C1 segment of cervical spinal cord (tissue), 14 donors: ENCODE measurements at regions not wholly inside any gene's neighbourhood (a gene's known extent, or its start where the extent isn't known, plus 50 kb on each side); places are given as distances from the start of the nearest gene placed in this dataset.

Experiments used
- DNase-seq, 14 donors: peaks; one replicate each; lab custom pipeline; 2025; lab: John Stamatoyannopoulos, UW

DNA sequence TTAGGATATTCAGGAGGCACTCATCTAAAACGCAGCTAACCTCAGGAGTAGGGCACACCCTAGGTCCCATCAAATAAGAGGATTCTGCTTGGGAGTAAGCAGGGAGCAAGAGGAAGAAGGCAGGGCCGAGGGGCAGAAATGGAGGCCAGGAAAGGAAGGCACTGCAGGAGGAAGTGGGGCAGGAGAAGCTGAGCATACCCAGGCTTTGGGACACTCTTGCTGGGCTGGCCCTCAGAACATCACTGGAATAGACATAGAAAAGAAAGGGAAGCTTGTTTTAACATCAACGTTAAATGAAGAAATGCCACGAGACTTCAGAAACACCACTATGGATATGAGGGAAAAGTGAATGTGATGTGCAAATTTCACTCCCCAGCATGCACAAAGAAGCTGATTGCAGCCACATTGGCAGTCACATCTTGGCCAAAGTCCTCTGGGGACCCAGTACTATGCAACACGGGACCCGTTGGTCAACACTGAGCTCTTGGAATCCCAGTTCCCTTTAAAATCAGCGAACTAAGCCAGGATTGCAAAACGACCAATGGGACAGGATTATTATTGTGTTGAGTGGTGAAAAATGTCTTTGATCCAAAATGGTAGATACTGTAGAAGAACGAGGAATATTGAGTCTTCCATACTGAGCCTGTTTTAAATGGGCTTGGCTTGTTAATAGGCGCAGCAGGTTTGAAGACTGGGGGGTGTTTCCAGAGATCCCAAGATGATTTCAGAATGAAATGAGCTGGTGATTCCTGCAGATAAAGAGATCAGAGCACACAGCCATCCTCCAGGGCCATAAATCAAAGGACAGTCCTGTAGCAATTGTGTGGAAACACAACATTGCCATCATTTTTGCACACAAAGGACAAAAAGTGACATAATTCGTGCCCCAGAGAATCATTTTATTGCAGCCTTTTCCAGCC is 152.4 kb downstream of the TOMM20 start:
- DNase-seq = no peak

DNA sequence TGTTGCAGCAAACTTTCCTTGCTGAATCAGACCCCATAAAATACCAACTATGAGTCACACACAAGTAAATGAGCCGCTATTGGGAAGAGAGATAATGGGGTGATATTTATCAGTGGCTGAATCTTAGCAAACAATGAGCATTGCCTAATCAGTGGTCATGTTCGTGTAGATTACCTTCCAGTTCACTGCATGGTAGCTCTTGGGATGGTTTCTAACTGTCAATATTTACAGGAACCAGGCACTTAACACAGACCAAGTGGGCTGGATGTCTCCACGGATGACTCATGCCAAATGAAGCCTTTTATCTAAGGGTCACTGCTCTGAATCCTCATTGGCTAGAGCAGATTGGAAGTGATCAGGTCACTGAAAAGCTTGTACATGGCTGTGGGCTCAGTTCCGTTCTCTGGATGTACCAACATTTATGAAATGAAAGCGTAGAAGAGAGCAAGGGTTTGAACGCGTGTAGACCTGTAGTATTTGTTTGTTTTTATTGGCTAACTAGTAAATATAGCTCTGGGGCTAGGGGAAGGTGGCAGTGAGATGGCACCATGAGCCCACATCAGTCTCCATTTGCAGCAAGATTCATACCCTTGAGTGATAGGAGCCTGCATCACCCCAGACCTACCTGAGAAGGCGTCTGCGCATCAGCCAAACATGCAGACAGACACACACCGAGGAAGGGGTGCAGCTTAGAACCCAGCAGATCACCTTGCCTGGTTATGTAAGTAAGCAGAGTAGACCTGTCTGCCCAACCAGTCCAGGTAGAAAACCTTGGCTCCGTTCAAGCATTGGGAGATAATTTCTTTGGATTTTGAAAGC is 153.3 kb downstream of the TOMM20 start:
- DNase-seq = no peak

DNA sequence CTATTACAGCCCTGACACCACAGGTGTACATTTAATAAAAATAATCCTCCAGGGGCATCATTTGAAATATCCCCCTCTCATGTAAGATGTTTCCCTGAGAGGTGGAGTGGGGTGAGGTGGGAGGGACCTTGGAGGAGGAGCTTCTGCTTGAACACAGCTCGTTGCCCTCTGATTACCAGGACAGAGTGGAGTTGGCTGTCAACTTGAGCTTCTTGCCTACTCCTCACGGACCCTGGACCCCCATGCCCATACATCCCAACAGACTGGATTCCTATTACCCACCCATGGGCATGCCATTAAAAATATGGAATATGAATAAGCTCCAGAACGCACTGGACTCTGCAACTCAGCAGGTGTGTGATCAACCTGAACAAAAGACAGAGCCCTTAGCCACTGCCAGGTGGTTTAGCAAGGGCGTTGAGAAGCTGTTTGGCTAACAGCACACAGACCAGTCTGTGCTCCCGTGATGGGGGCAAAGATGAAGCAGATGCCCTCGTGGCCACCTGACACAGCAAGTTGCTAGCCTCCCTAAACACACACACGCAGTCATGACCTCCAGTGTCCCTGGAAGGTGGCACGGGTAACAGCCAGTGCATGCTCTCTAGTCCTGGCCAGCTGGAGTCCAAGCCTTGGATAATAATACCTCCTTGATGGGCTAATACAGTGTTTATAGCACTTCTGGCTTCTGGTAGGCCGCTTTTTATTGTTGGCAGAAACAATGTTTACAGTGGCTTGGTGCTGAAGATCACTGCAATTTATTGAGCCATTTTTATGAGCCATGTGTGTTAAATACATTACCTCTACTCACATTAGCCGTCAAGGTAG is 155.0 kb downstream of the TOMM20 start:
- DNase-seq = no peak

- DNase-seq = no peak
Observed at GRCh38 chr1:234972411-234973191, 156.0 kb downstream of the TOMM20 start.

DNA sequence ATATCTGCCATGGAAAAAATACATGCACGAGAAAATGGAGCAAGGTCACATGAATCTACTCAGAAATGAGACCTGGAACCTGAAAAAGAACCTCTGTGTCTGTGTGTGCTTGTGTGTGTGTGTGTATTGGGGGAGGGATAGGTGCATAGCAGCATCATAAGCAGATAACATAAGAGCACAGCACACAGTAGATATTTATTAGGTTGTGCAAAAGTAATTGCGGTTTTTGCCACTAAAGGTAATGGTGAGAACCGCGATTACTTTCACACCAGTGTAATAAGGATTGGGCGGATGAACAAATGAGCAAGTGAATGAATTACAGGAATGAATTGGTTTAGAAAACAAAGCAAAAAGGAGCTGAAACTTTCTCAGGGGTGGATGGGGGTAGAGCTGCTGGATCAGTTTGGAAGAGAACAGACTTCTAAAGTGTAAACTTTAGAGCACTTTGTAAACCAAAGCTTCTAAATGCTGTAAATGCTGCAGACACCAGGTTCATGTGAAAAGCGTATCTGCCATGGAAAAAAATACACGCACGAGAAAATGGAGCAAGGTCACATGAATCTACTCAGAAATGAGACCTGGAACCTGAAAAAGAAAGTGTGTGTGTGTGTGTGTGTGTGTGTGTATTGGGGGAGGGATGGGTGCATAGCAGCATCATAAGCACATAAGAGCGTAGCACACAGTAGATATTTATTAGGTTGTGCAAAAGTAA is 156.9 kb downstream of the TOMM20 start:
- DNase-seq = no peak

DNA sequence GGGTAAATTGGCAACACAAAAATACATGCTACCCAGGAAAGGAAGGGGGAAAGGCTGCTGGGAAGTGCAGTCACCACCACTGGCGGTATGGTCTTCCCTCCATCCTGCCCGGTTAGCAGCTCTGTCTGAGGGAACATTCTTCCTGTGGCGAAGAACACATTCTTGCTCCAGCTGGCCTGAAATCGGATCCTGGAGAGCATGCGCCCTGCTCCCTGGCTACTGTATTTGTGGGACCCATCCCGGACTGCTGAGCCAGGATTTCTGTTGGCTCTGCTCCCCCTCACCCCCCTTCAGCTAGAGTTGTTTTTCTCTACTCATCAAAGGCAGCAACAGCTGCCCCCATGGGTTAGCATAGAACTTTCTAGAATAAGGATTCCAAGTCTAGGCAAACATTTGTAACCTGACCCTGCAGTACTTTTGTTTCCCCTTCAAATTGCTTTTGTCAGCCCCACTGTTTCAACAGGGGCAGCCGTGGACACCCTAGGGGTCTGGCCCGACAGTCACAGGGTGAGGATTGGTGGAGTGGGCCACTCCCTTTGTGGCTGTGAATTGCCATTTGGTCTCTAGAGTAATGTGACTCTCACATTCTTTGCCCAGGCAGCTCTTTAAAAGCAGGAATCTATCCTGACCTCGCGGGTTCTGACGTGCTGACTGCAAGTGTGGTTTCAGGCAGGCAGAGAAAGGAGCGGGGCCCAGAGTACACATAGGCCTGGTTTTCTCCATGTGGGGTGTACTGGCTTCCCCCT is 157.7 kb downstream of the TOMM20 start:
- DNase-seq = peak in 10 of 14 donors; percentile 16 to 83 (median 60)

GRCh38 chr1:234970401-234970730 is 158.3 kb downstream of the TOMM20 start:
- DNase-seq = no peak

GRCh38 chr1:234969581-234970400 is 158.8 kb downstream of the TOMM20 start:
- peak in 10 of 14 donors; percentile 23 to 76 (median 58) for DNase-seq

GRCh38 chr1:234969011-234969441 is 159.6 kb downstream of the TOMM20 start:
- DNase-seq = no peak

GRCh38 chr1:234968451-234968850 is 160.2 kb downstream of the TOMM20 start:
- no peak for DNase-seq

DNA sequence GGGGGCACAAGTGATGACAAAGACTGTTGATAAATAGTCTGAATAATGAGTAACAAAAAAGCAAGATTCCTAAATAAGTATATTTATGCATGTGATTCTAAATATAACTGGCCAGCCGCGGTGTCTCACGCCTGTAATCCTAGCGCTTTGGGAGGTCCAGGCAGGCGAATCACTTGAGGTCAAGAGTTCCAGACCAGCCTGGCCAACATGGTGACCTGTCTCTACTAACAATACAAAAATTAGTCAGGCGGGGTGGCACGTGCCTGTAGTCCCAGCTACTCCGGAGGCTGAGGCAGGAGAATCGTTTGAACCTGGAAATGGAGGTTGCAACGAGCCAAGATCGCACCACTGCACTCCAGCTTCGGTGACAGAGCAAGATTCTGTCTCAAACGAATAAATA is 161.5 kb downstream of the TOMM20 start:
- no peak for DNase-seq

DNA sequence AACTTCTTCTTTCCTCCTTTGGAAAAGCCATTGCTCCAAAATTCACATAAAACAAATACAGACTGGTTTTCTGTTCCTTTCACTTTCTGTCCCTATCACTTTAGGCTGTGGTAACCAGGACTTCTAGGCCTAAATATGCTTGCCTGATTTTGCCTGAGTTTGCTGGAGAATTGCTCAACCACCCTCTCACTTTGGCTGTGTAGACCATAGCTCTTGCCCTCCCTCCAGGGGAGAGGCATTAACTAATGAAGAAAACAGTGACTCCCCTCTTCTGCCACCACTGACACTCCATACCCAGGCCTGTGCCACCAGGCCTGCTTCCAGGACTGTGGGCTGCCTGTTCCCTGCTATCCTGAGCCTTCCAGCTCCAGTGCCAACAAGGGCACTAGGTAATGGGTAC is 163.5 kb downstream of the TOMM20 start:
- DNase-seq = no peak

DNA sequence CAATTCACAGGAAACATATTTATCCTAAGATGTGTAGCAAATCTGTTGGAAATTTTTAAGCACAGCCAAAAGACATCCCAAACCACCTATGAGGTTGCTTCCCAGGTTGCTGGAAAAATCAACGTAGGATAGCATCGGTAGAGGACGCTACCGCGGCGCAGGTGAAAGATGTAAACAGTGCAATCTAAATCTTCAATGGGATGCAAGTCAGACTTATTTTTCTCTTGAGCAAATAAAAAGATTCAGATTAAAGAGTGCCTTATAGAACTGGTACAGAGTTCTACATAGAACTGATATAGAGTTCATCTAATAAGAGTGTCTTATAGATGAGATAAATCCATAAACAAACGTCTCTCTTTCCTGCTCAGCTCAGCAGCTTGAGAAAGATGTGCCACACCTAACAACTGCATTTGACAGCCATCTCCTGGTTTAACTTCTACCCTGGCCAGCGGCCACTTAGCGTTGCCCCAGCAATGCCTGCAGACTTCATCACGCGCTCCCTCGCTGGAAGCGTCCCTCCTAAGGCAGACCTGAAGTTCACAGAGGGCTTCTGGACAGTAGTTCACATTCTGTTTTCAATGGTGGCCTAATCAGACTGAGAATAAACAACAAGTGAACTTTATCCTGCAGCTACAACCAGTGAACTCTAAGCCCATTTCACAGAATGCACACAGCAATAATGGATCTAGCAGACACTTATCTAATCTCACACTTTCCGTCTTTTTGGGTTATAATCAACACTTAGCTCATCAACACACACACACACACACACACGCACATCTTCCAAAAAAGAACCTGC is 164.5 kb downstream of the TOMM20 start:
- no peak for DNase-seq

- peak in 7 of 14 donors; percentile 15 to 53 (median 39) for DNase-seq
Observed at GRCh38 chr1:234963180-234963903, 165.3 kb downstream of the TOMM20 start.

GRCh38 chr1:234962340-234962989 is 166.2 kb downstream of the TOMM20 start:
- DNase-seq = no peak

GRCh38 chr1:234961456-234962339 is 166.9 kb downstream of the TOMM20 start:
- DNase-seq = no peak
